HAP-1 (cell line): ENCODE measurements at regions not wholly inside any gene's neighbourhood (a gene's known extent, or its start where the extent isn't known, plus 50 kb on each side); places are given as distances from the start of the nearest gene placed in this dataset.
A peak's percentile ranks its signal among the peaks of the same experiment; 100 is the strongest.

Source experiments
- DNase-seq, 2 experiments: peaks; one replicate each; pipeline ENCODE4 v3.0.0-alpha.2; 2016 to 2020; ENCODE audit warnings: low spot score in 2 of 2
- H3K27me3 ChIP-seq: fragments of 250-450 bp; sonication (Bioruptor Pico); 2 replicates; pipeline ENCODE4 v1.5.1; 2020; ENCODE audit warnings: low read depth, mild to moderate bottlenecking, moderate library complexity
- H3K36me3 ChIP-seq: fragments of 250-450 bp; sonication (Bioruptor Pico); replicated peaks from 2 replicates; pipeline ENCODE4 v1.5.1; 2020; ENCODE audit warnings: mild to moderate bottlenecking
- H3K4me1 ChIP-seq: fragments of 250-450 bp; sonication (Bioruptor Pico); 2 replicates; pipeline ENCODE4 v1.5.1; 2020; ENCODE audit warnings: mild to moderate bottlenecking
- H3K4me3 ChIP-seq: fragments of 250-450 bp; sonication (Bioruptor Pico); 2 replicates; pipeline ENCODE4 v1.5.1; 2020; ENCODE audit warnings: mild to moderate bottlenecking, moderate library complexity
- H3K9me3 ChIP-seq: fragments of 250-450 bp; sonication (Bioruptor Pico); 2 replicates; pipeline ENCODE4 v1.5.1; 2020; ENCODE audit warnings: mild to moderate bottlenecking, moderate library complexity
- in situ Hi-C: fragments of 300-500 bp; cut with MboI; formaldehyde crosslinking; loops from 3 replicates; pipeline ENCODE4 v1.14.3; 2020; ENCODE audit warnings: low sequenced_read_pairs, inconsistent platforms, mixed read lengths

GRCh38 chr15:70400766-70401541 lies 303.2 kb upstream of the TLE3 start:
- no peaks in the 10 kb centered on the region for H3K36me3 ChIP-seq
- in situ Hi-C loops = no loop called here
- peaks cover 15% of the 10 kb centered on the region for H3K27me3 ChIP-seq
- H3K4me1 ChIP-seq = peaks cover 6% of the 10 kb centered on the region
- H3K4me3 ChIP-seq = no peak overlapping the region
- DNase-seq = no peak
- H3K9me3 ChIP-seq = no peaks in the 10 kb centered on the region

GRCh38 chr15:70399204-70399603 lies 301.5 kb upstream of the TLE3 start:
- Histone ChIP-seq H3K4me1 (peaks cover 6% of the 10 kb centered on the region), H3K27me3 (peaks cover 18% of the 10 kb centered on the region), H3K4me3 (no peak overlapping the region), H3K36me3 (no peaks in the 10 kb centered on the region), H3K9me3 (no peaks in the 10 kb centered on the region)
- in situ Hi-C loops = no loop called here
- DNase-seq = no peak

GRCh38 chr15:70398694-70399093 lies 301.0 kb upstream of the TLE3 start:
- in situ Hi-C loops = no loop called here
- no peaks in the 10 kb centered on the region for H3K36me3 ChIP-seq
- no peaks in the 10 kb centered on the region for H3K9me3 ChIP-seq
- no peak overlapping the region for H3K4me3 ChIP-seq
- H3K4me1 ChIP-seq = peaks cover 6% of the 10 kb centered on the region
- peaks cover 21% of the 10 kb centered on the region for H3K27me3 ChIP-seq
- DNase-seq = no peak

GRCh38 chr15:70396807-70397206 lies 299.1 kb upstream of the TLE3 start:
- Histone ChIP-seq H3K4me1 (peaks cover 6% of the 10 kb centered on the region), H3K9me3 (no peaks in the 10 kb centered on the region), H3K27me3 (peaks cover 13% of the 10 kb centered on the region), H3K36me3 (no peaks in the 10 kb centered on the region), H3K4me3 (no peak overlapping the region)
- in situ Hi-C loops = no loop called here
- no peak for DNase-seq

GRCh38 chr15:70395164-70395563 lies 297.4 kb upstream of the TLE3 start:
- H3K4me1 ChIP-seq = peaks cover 6% of the 10 kb centered on the region
- no peak overlapping the region for H3K4me3 ChIP-seq
- H3K27me3 ChIP-seq = peaks cover 10% of the 10 kb centered on the region
- no peaks in the 10 kb centered on the region for H3K36me3 ChIP-seq
- H3K9me3 ChIP-seq = peaks cover 2% of the 10 kb centered on the region; the same call in 1 of the 2 replicates
- in situ Hi-C loops = no loop called here
- DNase-seq = no peak

GRCh38 chr15:70390723-70391122 lies 293.0 kb upstream of the TLE3 start:
- Histone ChIP-seq H3K9me3 (peaks cover 2% of the 10 kb centered on the region; the same call in 1 of the 2 replicates), H3K36me3 (no peaks in the 10 kb centered on the region), H3K4me1 (no peaks in the 10 kb centered on the region; the same call in 1 of the 2 replicates), H3K27me3 (peaks cover 10% of the 10 kb centered on the region), H3K4me3 (no peak overlapping the region)
- no peak for DNase-seq
- in situ Hi-C loops = no loop called here

GRCh38 chr15:70387993-70388392 lies 290.3 kb upstream of the TLE3 start:
- DNase-seq = peak in 1 of 2 experiments; percentile 11
- in situ Hi-C loops = no loop called here
- H3K36me3 ChIP-seq = no peaks in the 10 kb centered on the region
- peaks cover 2% of the 10 kb centered on the region; the same call in 1 of the 2 replicates for H3K9me3 ChIP-seq
- no peaks in the 10 kb centered on the region; the same call in 1 of the 2 replicates for H3K4me1 ChIP-seq
- no peak overlapping the region for H3K4me3 ChIP-seq
- peaks cover 4% of the 10 kb centered on the region; the same call in 1 of the 2 replicates for H3K27me3 ChIP-seq

GRCh38 chr15:70387081-70387480 lies 289.4 kb upstream of the TLE3 start:
- peak in 1 of 2 experiments; percentile 6 for DNase-seq
- in situ Hi-C loops = no loop called here
- Histone ChIP-seq H3K9me3 (peaks cover 2% of the 10 kb centered on the region; the same call in 1 of the 2 replicates), H3K27me3 (peaks cover 4% of the 10 kb centered on the region; the same call in 1 of the 2 replicates), H3K4me3 (no peak overlapping the region), H3K36me3 (no peaks in the 10 kb centered on the region), H3K4me1 (no peaks in the 10 kb centered on the region; the same call in 1 of the 2 replicates)

GRCh38 chr15:70385711-70386110 lies 288.0 kb upstream of the TLE3 start:
- in situ Hi-C loops = no loop called here
- no peaks in the 10 kb centered on the region; the same call in 1 of the 2 replicates for H3K4me1 ChIP-seq

GRCh38 chr15:70385052-70385451 lies 287.3 kb upstream of the TLE3 start:
- Histone ChIP-seq H3K27me3 (no peaks in the 10 kb centered on the region), H3K36me3 (no peaks in the 10 kb centered on the region), H3K4me1 (no peaks in the 10 kb centered on the region; the same call in 1 of the 2 replicates), H3K4me3 (no peak overlapping the region), H3K9me3 (no peaks in the 10 kb centered on the region)
- in situ Hi-C loops = no loop called here
- DNase-seq = peak in 1 of 2 experiments; percentile 7

More at GRCh38 chr15:70385711-70386110, 288.0 kb upstream of the TLE3 start:
- peaks cover 2% of the 10 kb centered on the region; the same call in 1 of the 2 replicates for H3K27me3 ChIP-seq
- no peaks in the 10 kb centered on the region for H3K36me3 ChIP-seq
- peak in 1 of 2 experiments; percentile 5 for DNase-seq
- peaks cover 2% of the 10 kb centered on the region; the same call in 1 of the 2 replicates for H3K9me3 ChIP-seq
- no peak overlapping the region for H3K4me3 ChIP-seq

GRCh38 chr15:70383856-70384255 lies 286.1 kb upstream of the TLE3 start:
- DNase-seq = peak in 1 of 2 experiments; percentile 5
- Histone ChIP-seq H3K27me3 (no peaks in the 10 kb centered on the region), H3K36me3 (no peaks in the 10 kb centered on the region), H3K4me1 (no peaks in the 10 kb centered on the region; the same call in 1 of the 2 replicates), H3K4me3 (no peak overlapping the region), H3K9me3 (no peaks in the 10 kb centered on the region)
- in situ Hi-C loops = no loop called here

- Histone ChIP-seq H3K4me3 (no peak overlapping the region), H3K36me3 (no peaks in the 10 kb centered on the region), H3K4me1 (no peaks in the 10 kb centered on the region; the same call in 1 of the 2 replicates), H3K27me3 (no peaks in the 10 kb centered on the region), H3K9me3 (no peaks in the 10 kb centered on the region)
- in situ Hi-C loops = no loop called here
- DNase-seq = peak in 1 of 2 experiments; percentile 5
Observed at GRCh38 chr15:70382762-70383458, 285.2 kb upstream of the TLE3 start.

- Histone ChIP-seq H3K27me3 (no peaks in the 10 kb centered on the region), H3K4me3 (no peak overlapping the region), H3K36me3 (no peaks in the 10 kb centered on the region), H3K4me1 (peaks cover under 1% of the 10 kb centered on the region), H3K9me3 (no peaks in the 10 kb centered on the region)
- DNase-seq = peak in 1 of 2 experiments; percentile 4
- in situ Hi-C loops = no loop called here
Observed at GRCh38 chr15:70382009-70382749, 284.5 kb upstream of the TLE3 start.
